ENCODE measurements at regions not wholly inside any gene's neighbourhood (a gene's known extent, or its start where the extent isn't known, plus 50 kb on each side); places are given as distances from the start of the nearest gene placed in this dataset.

- TF ChIP-seq CTCF (IDR thresholded peaks at IDR 0.05; ENCODE audit: insufficient read depth, low read depth, low read length, missing control alignments), result no peak
Measured at GRCh38 chr4:145427991-145428390, 53.7 kb upstream of the SMAD1 start.

GRCh38 chr4:145427221-145427620 lies 54.4 kb upstream of the SMAD1 start:
- TF ChIP-seq CTCF (IDR thresholded peaks at IDR 0.05; ENCODE audit: insufficient read depth, low read depth, low read length, missing control alignments), result no peak
- no peak overlapping the region for H3K4me3 ChIP-seq (ENCODE audit: low read depth, low read length)
- DNase-seq (ENCODE audit: low read depth), result no peak

More at GRCh38 chr4:145427991-145428390, 53.7 kb upstream of the SMAD1 start:
- no peak for DNase-seq (ENCODE audit: low read depth)
- H3K4me3 ChIP-seq (ENCODE audit: low read depth, low read length), result no peak overlapping the region

- no peak for TF ChIP-seq CTCF (IDR thresholded peaks at IDR 0.05; ENCODE audit: insufficient read depth, low read depth, low read length, missing control alignments)
- no peak for DNase-seq (ENCODE audit: low read depth)
- no peak overlapping the region for H3K4me3 ChIP-seq (ENCODE audit: low read depth, low read length)
Measured at GRCh38 chr4:145423017-145423708, 58.5 kb upstream of the SMAD1 start.

GRCh38 chr4:145420595-145421214 lies 60.9 kb upstream of the SMAD1 start:
- no peak for DNase-seq (ENCODE audit: low read depth)
- no peak overlapping the region for H3K4me3 ChIP-seq (ENCODE audit: low read depth, low read length)
- TF ChIP-seq CTCF (IDR thresholded peaks at IDR 0.05; ENCODE audit: insufficient read depth, low read depth, low read length, missing control alignments), result no peak

- no peak for DNase-seq (ENCODE audit: low read depth)
- no peak for TF ChIP-seq CTCF (IDR thresholded peaks at IDR 0.05; ENCODE audit: insufficient read depth, low read depth, low read length, missing control alignments)
- no peak overlapping the region for H3K4me3 ChIP-seq (ENCODE audit: low read depth, low read length)
Measured at GRCh38 chr4:145418739-145419138, 62.9 kb upstream of the SMAD1 start.

GRCh38 chr4:145417348-145418130 lies 64.1 kb upstream of the SMAD1 start:
- no peak overlapping the region for H3K4me3 ChIP-seq (ENCODE audit: low read depth, low read length)
- TF ChIP-seq CTCF (IDR thresholded peaks at IDR 0.05; ENCODE audit: insufficient read depth, low read depth, low read length, missing control alignments), result no peak
- no peak for DNase-seq (ENCODE audit: low read depth)

Data from GM12865 (cell line).